ENCODE measurements at regions not wholly inside any gene's neighbourhood (a gene's known extent, or its start where the extent isn't known, plus 50 kb on each side); places are given as distances from the start of the nearest gene placed in this dataset.

GRCh38 chr6:132058975-132059374 is 107.8 kb upstream of the CCN2 start:
- TF ChIP-seq CREM (IDR thresholded peaks at IDR 0.05) (no peak), CREM (CRISPR knock-in tag; IDR thresholded peaks at IDR 0.05) (no peak), ZBTB43 (CRISPR knock-in tag; conservative IDR thresholded peaks at IDR 0.05) (no peak), ZNF496 (CRISPR knock-in tag; IDR thresholded peaks at IDR 0.05; ENCODE audit: insufficient replicate concordance) (no peak), PRDM15 (CRISPR knock-in tag; IDR thresholded peaks at IDR 0.05) (no peak), ZNF441 (CRISPR knock-in tag; IDR thresholded peaks at IDR 0.05; ENCODE audit: borderline replicate concordance) (no peak), ZNF512 (CRISPR knock-in tag; IDR thresholded peaks at IDR 0.05) (no peak), MYC (CRISPR knock-in tag; IDR thresholded peaks at IDR 0.05; ENCODE audit: borderline replicate concordance) (no peak), ZBTB26 (CRISPR knock-in tag; IDR thresholded peaks at IDR 0.05; ENCODE audit: borderline replicate concordance) (no peak), HCFC1 (IDR thresholded peaks at IDR 0.05; ENCODE audit: low read depth, low read length) (no peak), EZH2 (conservative IDR thresholded peaks at IDR 0.05; ENCODE audit: low read depth, low read length) (no peak), ZFYVE20 (CRISPR knock-in tag; IDR thresholded peaks at IDR 0.05; ENCODE audit: borderline replicate concordance, low read depth) (no peak), ZNF83 (CRISPR knock-in tag; IDR thresholded peaks at IDR 0.05; ENCODE audit: borderline replicate concordance) (no peak), POLR2A (IDR thresholded peaks at IDR 0.05; ENCODE audit: insufficient read depth in 1 of 2, low read depth in 2 of 2, low read length in 2 of 2) (no peak), EP300 (IDR thresholded peaks at IDR 0.05; ENCODE audit: low read depth in 2 of 2, low read length in 2 of 2) (no peak), EP300 (CRISPR knock-in tag; IDR thresholded peaks at IDR 0.05; ENCODE audit: borderline replicate concordance) (no peak)

Data from HepG2 (cell line).